ENCODE measurements at regions not wholly inside any gene's neighbourhood (a gene's known extent, or its start where the extent isn't known, plus 50 kb on each side); places are given as distances from the start of the nearest gene placed in this dataset.

DNA sequence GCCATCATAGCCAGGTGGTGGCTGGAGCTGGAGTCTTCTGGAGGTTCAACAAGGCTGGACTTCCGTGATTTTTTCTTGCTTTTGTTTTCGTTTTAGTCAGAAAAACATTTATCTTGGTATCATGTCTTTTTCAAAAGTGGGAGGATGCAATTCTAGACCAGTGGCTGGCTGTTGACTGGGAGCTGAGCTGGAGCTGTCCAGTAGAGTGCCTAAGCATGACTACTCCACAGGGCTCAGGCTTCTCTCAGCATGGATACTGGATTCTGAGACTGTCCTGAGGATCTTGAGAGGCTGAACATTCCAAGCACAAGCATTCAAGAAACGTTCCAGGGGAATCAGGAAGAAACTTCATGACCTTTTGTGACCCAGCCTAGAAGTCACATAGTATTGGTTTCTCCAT is 598.1 kb downstream of the MID1IP1 start:
- TF ChIP-seq, protein P1, sequence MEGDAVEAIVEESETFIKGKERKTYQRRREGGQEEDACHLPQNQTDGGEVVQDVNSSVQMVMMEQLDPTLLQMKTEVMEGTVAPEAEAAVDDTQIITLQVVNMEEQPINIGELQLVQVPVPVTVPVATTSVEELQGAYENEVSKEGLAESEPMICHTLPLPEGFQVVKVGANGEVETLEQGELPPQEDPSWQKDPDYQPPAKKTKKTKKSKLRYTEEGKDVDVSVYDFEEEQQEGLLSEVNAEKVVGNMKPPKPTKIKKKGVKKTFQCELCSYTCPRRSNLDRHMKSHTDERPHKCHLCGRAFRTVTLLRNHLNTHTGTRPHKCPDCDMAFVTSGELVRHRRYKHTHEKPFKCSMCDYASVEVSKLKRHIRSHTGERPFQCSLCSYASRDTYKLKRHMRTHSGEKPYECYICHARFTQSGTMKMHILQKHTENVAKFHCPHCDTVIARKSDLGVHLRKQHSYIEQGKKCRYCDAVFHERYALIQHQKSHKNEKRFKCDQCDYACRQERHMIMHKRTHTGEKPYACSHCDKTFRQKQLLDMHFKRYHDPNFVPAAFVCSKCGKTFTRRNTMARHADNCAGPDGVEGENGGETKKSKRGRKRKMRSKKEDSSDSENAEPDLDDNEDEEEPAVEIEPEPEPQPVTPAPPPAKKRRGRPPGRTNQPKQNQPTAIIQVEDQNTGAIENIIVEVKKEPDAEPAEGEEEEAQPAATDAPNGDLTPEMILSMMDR (IDR thresholded peaks at IDR 0.05), result no peak
- ATAC-seq (ENCODE audit: low FRiP score), result no peak
- DNase-seq (ENCODE audit: low spot score), result no peak

- no peak for DNase-seq (ENCODE audit: low spot score)
- ATAC-seq (ENCODE audit: low FRiP score), result no peak
- TF ChIP-seq, protein P1 (IDR thresholded peaks at IDR 0.05), result no peak
These were observed 600.3 kb downstream of the MID1IP1 start for GRCh38 chrX:39401483-39402110.

DNA sequence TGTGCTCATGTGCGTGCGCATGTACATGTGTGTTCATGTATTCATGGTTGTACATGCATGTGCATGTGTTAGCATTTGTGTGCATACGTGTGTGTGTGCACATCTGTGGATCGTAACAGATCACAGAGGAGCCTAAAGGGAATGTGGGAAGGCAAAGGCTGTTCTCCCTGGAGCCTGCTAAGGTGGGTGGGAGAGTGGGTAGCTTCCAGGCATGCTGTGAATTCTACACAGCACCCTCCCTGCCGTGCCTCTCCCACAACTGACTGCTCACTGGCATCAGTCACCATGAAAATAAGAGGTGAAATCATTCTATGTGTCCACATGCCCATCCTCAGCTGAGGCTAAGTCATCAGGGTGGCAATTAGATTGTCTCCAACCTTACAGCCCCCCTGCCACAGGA is 600.9 kb downstream of the MID1IP1 start:
- ATAC-seq (ENCODE audit: low FRiP score), result no peak
- no peak for DNase-seq (ENCODE audit: low spot score)

GRCh38 chrX:39406799-39407198 is 605.5 kb downstream of the MID1IP1 start:
- DNase-seq (ENCODE audit: low spot score), result no peak
- no peak for ATAC-seq (ENCODE audit: low FRiP score)
- TF ChIP-seq, protein P1 (IDR thresholded peaks at IDR 0.05), result no peak

More for the DNA sequence above, 600.9 kb downstream of the MID1IP1 start:
- TF ChIP-seq, protein P1 (IDR thresholded peaks at IDR 0.05), result no peak

GRCh38 chrX:39409246-39409917 is 608.1 kb downstream of the MID1IP1 start:
- TF ChIP-seq, protein P1 (IDR thresholded peaks at IDR 0.05), result no peak
- no peak for DNase-seq (ENCODE audit: low spot score)
- ATAC-seq (ENCODE audit: low FRiP score), result no peak

GRCh38 chrX:39414290-39414854 is 613.1 kb downstream of the MID1IP1 start:
- ATAC-seq (ENCODE audit: low FRiP score), result no peak
- DNase-seq (ENCODE audit: low spot score), result no peak
- TF ChIP-seq, protein P1 (IDR thresholded peaks at IDR 0.05), result no peak
